A673 (cell line): ENCODE measurements at regions not wholly inside any gene's neighbourhood (a gene's known extent, or its start where the extent isn't known, plus 50 kb on each side); places are given as distances from the start of the nearest gene placed in this dataset.
"Not testable (repeated sequence)": the region's sequence is repeated elsewhere in the genome, so short reads cannot be mapped to it uniquely, and the experiment has no call there.

Source experiments
- CTCF ChIP-seq: fragments of 300-800, 200-600 bp; sonication (generic); conservative IDR thresholded peaks from 2 replicates; pipeline ENCODE4 v1.5.1; 2017; ENCODE audit warnings: low read depth, mild to moderate bottlenecking, antibody characterized with exemption, low read length, moderate library complexity, mixed read lengths
- EZH2 ChIP-seq: fragments of 200-600 bp; sonication (generic); IDR thresholded peaks from 2 replicates; pipeline ENCODE4 v1.6.1; 2017; ENCODE audit warnings: borderline replicate concordance, low read depth, mild to moderate bottlenecking, mixed read lengths, antibody characterized with exemption, low read length; ENCODE audit not compliant: poor library complexity, severe bottlenecking

- TF ChIP-seq CTCF, EZH2: not testable (repeated sequence)
Observed at GRCh38 chr2:215721515-215721914, 285.6 kb upstream of the FN1 start.
